NT2/D1 (cell line): ENCODE measurements at regions not wholly inside any gene's neighbourhood (a gene's known extent, or its start where the extent isn't known, plus 50 kb on each side); places are given as distances from the start of the nearest gene placed in this dataset.

Experiments used
- SUZ12 ChIP-seq: IDR thresholded peaks from 2 replicates; pipeline ENCODE4 v1.6.1; 2011; ENCODE audit not compliant: insufficient read length, insufficient read depth; ENCODE audit errors: extremely low read depth
- YY1 ChIP-seq: IDR thresholded peaks from 2 replicates; pipeline ENCODE4 v1.6.1; 2011; ENCODE audit not compliant: insufficient read length, insufficient read depth
- ZNF274 ChIP-seq: IDR thresholded peaks from 2 replicates; pipeline ENCODE4 v1.6.1; 2011; ENCODE audit warnings: mild to moderate bottlenecking, low read depth, low read length

GRCh38 chr6:121505284-121505683, 69.8 kb downstream of the GJA1 start:
- no peak for TF ChIP-seq SUZ12
- no peak for TF ChIP-seq ZNF274
- no peak for TF ChIP-seq YY1
